Umbilical cord (tissue), 1 donor: ENCODE measurements at regions not wholly inside any gene's neighbourhood (a gene's known extent, or its start where the extent isn't known, plus 50 kb on each side); places are given as distances from the start of the nearest gene placed in this dataset.

Experiments used
- DNase-seq: peaks from one replicate; pipeline ENCODE4 v3.0.0-alpha.2; 2015; ENCODE audit warnings: low spot score

DNA sequence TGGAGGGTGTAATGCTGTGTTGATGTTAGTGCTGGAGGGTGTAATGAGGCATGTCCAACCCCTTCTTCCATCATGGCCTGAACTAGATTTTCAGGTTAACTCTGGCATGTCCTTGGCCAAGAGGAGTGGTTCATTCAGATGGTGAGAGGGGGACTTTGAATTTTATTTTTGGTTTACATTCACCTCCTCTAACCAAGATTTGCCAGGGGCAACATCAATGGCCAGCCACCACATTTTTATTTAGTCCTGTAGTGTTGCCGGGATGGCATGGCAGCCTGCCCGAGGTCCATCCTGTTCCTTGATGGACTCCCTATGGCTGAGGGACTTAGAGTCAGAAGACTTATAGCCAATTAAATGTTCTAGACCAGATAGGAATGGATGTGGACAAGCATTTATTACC is 484.6 kb upstream of the HS6ST1 start:
- no peak for DNase-seq

DNA sequence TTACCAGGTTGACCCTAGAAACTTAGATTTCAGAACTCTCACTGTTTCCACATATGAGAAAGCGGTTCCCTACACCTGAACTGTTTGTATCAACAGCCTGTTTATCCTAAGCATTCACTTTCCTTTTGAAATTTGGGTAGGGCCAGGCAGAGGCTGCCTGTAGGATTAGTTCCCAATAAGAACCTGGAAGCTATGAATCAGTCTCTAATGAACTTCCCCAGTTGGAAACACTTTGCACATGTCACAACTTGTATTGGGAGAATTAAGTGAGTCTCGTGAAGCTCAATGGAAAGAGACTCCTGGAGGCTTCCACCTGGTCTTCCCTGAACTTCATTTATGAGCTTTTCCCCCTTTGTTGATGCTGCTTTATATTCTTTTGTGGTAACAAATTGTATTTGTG is 486.6 kb upstream of the HS6ST1 start:
- DNase-seq: no peak

DNA sequence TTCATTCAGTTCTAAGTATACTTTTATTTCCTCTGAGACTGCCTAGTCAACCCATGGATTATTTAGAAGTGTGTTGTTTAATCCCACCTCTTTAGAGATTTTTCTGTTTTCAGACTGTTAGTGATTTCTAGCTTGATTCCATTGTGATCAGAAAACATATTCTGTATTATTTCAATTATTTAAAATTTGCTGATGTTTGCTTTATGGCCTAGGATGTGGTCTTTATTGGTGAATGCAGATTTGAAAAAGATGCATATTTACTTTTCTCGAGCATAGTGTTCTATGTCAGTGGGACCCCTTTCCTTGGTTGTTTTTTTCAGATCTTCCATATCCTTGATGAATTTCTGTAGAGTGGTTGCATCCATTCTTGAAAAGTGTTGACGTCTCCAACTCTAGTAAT is 487.2 kb upstream of the HS6ST1 start:
- DNase-seq: no peak

DNA sequence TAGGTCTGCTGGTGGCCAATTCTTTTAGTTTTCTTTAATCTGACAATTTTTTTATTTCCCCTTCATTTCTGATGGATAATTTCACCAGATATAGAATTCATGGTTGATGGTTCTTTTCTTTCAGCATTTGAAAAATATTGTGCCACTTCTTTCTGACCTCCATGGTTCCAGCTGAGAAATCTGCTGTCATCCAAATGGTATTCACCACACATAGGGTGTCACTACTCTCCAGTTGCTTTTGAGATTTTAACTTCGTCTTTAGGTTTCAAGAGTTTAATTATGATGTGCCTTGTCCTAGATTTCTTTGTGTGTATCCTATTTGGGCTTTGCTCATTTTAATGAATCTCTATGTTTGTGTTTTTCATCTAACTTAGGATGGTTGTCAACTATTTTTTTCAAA is 488.6 kb upstream of the HS6ST1 start:
- no peak for DNase-seq

DNA sequence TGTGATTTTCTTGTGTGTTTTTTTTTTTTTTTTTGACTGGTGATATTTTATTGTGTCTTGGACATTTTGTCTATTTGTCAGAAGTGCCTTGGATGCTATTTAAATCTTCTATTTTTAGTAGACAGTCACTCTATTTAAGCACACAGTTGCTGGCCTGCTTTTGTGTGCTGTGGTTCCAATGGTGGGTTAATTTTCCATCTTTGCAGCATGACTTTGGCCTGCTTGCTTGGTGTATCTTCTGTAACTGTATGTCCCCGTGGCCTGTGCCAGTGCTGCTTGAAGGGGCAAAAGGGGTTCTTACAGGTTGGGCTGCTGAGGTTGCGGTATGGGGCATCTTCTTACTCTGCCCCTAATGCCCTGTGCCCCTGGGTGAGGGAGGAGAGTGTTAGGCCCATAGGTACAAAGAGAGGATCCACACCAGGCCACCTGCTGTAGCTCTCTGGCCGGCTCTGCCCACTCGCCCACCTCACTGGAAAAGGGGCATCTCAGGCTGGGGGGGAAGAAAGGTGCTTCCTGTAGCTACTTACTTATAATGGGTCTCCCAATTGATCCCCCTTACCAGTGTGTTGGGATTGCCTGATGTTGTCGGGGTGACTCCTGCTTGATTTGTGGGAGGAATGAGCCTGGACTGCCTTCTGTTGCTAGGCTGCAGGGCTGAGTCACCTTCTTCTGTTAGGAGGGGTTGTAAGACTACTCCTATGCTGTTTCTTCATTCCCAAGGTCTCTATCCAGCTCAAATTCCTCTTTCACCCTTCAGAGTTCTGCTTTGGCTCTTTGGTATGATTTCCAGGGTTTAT is 490.0 kb upstream of the HS6ST1 start:
- DNase-seq: peak; percentile 85

DNA sequence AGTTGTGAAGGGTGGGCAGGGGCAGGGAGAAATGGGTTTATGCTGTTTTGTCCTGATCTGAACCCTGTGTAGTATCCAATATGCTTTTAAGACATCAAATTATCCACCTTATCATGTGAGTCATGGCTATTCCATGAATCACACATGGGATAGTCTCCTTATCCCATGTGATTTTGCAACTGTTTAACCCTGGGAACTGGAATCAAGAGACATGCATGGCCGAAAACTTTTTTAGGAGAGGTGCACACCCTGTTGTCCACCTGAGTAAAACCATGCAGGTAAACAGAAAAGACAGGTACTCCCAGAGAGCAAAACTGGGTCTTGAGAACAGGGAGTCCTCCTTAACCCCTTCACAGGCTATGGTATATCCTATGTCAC is 490.6 kb upstream of the HS6ST1 start:
- no peak for DNase-seq

DNA sequence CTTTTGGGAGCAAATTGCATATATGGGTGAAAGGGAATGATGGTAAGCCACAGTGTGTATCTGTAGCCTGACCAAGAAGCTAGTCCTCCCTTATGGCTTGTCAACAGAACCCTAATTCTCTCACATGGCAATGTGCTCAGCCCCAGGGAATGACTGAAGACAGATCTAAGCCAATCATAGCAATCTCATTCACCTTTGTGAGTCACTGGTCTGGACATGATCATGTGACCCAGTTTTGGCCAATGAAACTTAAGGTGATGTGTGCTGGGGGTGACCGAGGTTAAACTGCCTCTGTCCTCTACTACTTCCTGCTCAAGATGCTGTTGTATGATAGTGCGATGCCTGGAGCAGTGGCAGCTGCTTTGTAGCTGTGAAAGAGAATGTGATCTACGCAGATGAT is 491.2 kb upstream of the HS6ST1 start:
- DNase-seq: no peak

DNA sequence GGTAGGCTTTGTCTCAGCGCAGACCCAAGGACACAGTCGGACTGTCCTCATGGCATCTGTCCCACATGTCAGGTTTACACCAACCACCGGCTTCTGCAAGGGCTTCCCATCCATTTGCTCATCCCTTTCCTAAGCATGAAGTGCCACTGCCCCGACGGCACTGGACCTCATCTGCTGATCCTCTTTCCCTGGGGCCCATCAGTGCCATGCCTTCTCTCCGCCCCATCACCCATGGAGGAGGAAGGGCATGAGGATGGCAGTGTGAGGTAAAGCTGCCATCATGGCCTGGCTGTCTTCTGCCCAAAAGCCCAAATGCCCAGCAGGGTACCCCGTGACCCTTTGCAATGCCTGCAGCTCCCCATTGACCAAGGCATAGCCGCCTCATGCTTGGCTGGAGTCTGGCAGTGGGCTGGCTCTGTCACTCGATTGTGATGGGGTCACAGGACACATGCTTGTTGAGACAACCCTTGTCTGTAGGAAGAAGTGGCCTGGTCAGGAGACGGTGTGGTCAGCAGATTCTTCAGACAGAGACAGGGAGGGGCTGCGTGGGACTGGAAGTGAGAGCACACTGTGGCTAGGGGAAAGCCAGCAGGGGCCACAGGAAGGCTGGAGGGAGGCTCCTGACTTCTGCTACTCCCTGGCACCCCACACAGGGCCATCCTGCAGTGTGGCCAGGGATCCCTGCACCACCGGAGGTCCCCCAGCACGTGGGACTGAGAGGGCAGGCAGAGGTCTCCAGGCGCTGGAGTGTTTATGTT is 493.7 kb upstream of the HS6ST1 start:
- no peak for DNase-seq

DNA sequence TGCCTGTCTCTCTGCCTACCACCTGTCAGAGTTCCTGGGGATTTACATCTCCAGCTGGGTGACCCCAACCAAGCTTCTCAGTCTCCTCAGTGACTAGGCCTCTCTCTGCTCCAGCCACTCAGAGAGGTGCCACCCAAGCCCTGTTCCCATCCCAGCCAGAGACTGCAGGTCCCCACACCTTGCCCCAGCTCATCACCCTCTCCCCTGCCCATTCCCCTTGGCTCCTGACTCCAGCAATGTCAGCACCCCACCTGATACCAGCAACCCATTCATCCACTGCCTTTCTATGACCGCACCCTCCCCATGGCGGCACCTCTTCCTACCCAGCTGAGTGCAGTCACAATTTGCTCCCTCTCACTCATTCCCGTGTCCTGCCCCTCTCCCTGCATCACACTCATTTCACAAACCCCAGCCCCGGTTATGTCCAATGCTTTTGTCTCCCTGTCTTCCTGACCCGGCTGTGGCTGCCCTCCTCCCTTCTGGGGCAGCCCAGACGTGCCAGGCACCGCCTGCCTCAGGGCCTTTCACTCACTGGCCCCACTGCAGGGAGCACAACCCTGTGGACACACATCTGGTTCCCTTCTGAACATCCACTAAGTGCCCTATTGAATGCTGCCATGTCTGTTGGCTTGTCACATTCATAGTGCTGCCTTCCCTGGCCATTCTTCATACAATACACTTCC is 494.8 kb upstream of the HS6ST1 start:
- no peak for DNase-seq

DNA sequence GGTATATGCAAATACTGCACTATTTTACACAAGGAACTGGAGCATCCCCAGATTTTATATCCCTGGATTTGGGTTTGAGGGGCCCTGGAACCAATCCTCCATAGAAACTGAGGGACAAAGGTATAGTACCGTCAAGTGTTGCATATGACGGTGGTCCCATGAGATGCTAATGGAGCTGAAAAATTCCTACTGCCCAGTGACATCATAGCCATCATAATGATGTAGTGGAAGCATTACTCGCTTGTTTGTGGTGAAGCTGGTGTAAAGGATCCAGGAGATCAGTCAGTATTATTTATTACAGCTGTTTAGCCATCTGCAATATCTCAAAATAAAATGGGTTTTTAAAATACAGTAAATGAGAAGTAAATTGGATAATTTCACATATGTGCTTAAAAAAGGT is 496.6 kb upstream of the HS6ST1 start:
- no peak for DNase-seq

DNA sequence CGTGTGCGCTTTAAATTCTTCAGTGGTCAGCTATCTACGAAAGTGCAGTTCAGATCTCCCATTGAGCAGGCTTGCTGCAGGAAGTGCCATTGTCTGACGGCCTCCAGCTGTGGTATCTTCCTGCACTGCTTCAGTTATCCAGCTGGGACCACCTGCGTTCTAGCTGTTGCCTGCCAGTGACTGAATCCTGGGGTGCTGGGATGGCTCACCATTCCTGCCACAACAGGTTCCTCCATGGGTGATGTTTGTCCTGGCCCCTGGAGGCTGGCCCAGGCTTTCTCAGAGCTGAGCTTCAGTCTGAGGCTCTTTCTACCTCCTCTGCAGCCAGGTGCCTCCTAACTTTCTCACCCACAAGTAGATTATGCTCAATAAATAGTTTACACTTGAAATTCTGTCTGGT is 498.5 kb upstream of the HS6ST1 start:
- no peak for DNase-seq

DNA sequence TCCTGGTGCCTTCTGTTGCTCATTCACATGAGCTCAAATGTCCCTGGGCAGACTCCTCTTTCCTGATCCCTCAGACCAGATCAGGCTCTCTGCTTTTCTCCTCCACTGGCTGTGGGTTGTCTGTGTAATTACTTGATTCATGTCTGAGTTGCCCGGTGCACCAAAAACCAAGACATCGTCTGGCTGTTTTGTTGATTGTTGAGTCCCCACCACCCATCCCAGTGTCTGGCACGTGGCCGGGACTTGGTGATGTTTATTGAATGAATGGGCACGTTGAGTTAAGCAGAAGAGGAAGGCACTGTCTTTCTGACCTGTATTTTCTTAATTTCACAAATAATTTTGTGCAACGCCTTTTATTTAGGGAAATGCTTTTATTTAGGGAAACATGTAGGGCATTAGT is 499.1 kb upstream of the HS6ST1 start:
- no peak for DNase-seq

DNA sequence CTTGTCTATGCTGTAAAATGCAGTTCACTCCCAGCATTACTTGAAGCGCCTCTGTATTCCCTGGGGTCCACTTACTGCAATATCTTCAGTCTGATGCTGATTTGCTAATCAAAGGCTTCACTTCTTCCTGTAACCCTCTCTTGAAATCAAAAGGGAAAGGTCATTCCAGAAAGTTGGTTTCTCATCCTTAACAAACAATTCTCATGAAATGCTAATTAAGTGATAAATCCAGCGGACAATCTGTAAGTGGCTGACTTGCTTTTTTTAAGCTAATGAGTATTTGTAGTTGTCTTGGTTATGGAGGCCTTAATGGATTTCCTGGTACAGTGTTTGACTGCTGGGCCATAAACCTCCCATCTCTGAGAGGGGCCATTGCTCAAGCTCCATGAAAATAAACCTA is 499.6 kb upstream of the HS6ST1 start:
- DNase-seq: no peak

DNA sequence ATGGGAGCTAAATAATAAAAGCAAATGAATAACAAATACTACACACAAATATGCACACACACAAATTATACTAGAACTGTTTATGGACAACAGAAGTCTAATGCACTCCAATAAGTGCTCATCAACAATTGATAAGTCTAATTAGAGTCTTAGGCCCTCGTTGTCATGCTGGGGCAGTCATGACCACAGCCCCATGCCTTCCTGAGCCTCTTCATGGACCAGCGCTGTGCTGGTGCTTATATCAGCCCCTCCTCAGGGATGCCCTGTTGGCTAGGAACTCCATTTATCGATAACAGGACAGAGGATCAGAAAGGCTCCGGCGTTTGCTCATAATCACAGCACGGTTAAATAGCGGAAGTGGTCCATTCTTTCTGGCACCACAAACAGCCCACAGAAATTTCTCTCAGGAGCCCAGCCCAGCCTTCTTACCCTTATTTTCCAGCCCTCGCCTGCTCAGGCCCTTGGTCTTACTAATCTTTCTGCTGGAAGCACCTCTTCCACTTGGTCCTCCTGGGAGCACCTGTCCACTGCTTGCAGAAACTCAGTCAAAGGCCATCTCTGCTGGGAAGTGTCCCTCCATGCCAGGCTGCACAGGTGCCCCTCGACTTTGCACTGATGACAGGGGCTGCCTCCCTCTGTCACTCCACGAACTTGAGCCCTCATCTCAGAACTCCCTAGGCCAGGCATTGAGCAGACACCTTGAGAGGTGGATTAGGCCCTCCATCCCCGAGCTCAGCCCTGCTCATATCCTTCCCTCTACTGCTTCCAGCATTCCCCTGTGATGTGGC is 500.2 kb upstream of the HS6ST1 start:
- DNase-seq: no peak

DNA sequence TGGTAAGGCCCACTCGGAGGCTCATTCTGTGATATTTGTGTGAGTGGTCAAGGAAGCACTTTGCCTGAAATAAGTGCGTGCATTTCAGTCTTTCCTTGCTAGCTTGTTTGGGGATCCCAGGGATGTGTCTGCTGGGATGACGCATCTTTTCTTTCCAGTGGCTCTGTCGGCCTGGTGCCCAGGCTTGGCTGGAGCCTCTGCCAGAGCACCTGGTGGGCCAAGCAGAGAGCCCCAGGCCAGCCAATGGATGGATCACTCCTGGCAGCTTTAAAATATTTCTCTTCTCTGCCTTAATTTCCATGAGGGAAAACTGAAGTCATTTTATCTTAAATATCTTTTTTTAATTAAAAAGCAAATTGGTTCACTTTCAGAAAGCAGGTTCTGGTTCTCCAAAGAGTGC is 501.8 kb upstream of the HS6ST1 start:
- DNase-seq: no peak

DNA sequence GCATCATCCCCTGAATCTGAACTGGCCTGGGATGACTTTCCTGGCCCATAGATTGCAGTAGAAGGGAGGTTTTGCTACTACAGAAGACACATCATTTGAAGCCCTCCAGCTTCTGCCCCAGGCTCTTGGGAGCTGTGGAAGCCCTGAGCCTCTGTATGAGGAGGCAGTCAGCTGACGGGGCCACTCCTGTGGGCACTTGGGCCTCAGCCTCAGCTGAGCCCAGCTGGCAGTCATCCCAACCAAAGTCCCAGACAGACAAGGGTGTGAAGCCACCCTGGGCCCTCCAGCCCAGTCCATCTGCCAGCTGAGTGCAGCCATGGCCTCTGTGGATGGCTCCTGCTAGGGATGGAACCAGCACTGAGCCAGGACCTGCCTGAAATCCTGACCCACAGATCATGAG is 502.3 kb upstream of the HS6ST1 start:
- no peak for DNase-seq

DNA sequence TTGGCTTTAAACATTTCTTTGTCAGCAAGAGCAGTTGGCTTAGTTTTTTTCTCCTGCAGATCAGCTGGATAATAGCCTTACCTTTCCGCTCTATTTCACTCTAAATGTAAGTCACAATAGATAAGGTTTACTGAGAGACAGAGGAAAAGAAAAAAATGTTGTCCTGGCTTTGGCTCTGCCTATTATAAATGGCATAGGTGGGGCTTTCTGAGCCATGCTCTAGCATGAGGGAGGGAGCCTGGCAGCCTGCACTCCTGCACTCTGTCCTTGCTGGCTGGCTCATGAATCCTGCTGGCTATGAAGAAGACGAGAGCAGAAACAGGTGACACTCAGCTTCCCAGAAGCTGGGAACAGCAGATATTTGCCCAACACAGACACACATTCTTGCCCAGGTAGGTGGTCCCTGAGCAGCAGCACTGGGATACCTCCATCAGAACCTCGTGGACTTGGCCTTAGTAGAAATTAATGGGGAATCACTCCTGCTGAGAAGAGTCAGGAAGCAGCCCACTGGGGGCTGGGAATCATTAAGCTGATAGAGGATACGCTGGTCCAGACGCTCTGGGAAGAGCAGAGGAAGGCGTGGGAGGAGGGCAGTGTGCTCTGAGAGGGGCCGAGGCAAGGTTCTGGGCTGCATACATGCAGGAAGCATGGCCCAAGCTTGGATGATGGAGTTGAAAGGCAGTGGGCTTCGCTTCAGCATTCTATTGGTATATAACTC is 514.4 kb upstream of the HS6ST1 start:
- no peak for DNase-seq

DNA sequence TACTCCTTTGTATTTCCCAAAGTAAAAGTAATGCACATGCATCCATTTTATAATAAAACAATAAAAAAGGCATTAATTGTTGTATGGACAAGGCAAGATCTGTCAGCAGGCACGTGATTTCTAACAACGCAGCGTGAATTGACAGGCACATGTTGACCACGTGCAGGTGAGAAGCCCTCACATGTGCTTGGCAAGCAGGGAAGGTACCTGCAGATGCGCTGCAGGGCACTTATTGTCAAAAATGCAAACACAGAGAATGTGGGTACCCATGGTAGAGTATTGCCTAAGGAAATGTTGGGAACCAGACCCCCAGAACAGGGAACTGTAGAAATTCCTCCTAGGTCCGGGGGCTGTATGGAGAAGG is 515.0 kb upstream of the HS6ST1 start:
- DNase-seq: no peak

DNA sequence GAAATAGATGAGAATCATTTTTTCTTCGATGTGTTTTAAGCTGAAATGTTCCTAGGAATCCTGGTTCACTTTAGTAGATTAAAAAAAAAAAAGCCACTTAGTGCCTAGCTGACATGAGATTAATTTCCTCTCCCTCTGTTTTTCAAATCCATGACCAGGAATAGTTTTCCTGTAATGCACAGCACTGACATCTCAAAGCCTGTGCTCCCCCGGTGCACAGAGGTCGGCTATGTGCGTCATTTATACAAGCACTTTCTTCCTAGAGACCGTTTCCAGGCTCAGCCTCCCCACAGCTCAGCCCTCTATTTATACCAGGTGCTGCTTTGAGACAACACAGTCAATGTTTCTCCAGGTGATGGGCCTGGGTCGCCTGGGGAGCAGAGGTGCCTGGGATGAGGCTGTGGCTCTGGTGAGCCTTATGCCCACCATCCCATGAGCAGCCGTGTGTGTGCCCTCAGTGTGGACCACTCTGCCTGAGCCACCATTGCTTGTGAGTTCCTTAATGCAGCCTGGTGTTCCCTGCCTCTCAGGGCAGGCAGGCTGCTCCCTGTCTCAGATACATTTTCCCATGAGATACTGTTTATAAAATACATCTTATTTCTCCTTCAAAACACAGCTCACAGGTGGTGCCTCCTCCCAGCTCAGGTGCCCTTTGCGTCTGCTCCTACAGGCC is 515.7 kb upstream of the HS6ST1 start:
- no peak for DNase-seq

DNA sequence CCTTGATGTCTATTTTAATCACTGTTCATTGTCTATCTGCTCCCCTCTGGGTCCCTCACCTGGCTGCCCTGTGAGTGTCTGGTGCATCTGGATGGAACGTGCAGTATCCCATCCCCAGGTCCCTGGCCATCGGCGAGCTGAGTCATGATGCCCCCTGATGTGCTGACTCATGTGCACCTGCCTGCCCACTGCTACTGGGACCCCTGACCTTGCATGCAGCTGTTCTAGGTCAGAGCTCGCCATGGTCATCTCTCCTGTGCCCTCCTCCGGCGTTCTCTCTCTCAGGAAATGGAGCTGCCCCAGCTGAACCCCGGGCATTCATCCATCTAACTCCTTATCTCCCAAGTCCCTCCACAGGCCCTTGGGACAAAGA is 516.2 kb upstream of the HS6ST1 start:
- DNase-seq: no peak

DNA sequence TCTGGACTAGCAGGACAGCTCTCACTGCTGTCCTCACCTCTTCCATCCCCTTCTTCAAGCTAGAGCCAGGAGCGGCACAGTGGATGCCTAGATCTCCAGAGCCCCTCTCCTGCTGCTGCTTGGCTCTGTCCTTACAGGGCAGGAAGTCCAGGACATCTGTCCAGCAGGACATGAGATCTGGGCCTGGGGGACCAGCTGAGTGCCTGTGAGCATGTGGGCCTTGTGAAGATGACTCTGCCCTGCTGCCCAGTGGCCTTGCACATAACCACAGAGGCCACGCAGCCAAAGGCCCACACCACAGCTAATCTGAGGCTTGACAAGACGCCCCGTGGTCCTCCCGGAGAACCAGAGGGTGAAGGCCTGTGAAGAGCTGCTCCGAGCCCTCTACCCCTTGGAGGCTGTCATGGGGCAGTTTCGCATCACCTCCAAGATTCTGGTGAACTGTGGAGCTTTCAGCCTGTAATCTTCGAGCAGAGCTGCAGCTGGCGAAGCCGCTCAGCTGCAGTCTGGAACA is 516.7 kb upstream of the HS6ST1 start:
- DNase-seq: no peak
